Osteoblast (primary cell): ENCODE measurements at regions not wholly inside any gene's neighbourhood (a gene's known extent, or its start where the extent isn't known, plus 50 kb on each side); places are given as distances from the start of the nearest gene placed in this dataset.

ENCODE experiments used
- DNase-seq: peaks from one replicate; pipeline ENCODE4 v3.0.0; 2011; ENCODE audit warnings: low spot score, mixed read lengths; ENCODE audit not compliant: insufficient read length; ENCODE audit errors: missing footprints
- H2AFZ ChIP-seq: 2 replicates; pipeline ENCODE4 v1.6.0; 2011; ENCODE audit warnings: mild to moderate bottlenecking, low read length
- H3K27ac ChIP-seq: 2 replicates; pipeline ENCODE4 v1.5.1; 2011; ENCODE audit warnings: mild to moderate bottlenecking, low read depth, low read length, moderate library complexity
- H3K27me3 ChIP-seq: 2 replicates; pipeline ENCODE4 v1.6.0; 2012; ENCODE audit warnings: mild to moderate bottlenecking, control low read depth, inconsistent platforms, low read length, moderate library complexity; ENCODE audit not compliant: insufficient read depth
- H3K36me3 ChIP-seq: 2 replicates; pipeline ENCODE4 v1.5.1; 2011; ENCODE audit warnings: mild to moderate bottlenecking, low read length, control low read depth, moderate library complexity; ENCODE audit not compliant: insufficient read depth
- H3K4me1 ChIP-seq: 2 replicates; pipeline ENCODE4 v1.5.1; 2011; ENCODE audit warnings: mild to moderate bottlenecking, low read length, control low read depth, moderate library complexity; ENCODE audit not compliant: insufficient read depth
- H3K4me2 ChIP-seq: 2 replicates; pipeline ENCODE4 v1.6.0; 2011; ENCODE audit warnings: mild to moderate bottlenecking, low read length; ENCODE audit not compliant: insufficient read depth
- H3K4me3 ChIP-seq: fragments of 200-600 bp; sonication (generic); 3 replicates; pipeline ENCODE4 v1.5.1; 2012; ENCODE audit warnings: mild to moderate bottlenecking, low read length, inconsistent platforms; ENCODE audit not compliant: insufficient read depth
- H3K79me2 ChIP-seq: 2 replicates; pipeline ENCODE4 v1.6.0; 2012; ENCODE audit warnings: mild to moderate bottlenecking, low read length, control low read depth, inconsistent platforms; ENCODE audit not compliant: insufficient read depth
- H3K9me3 ChIP-seq: 2 replicates; pipeline ENCODE4 v1.5.1; 2011; ENCODE audit warnings: low read depth, low read length, control low read depth
- H4K20me1 ChIP-seq: 2 replicates; pipeline ENCODE4 v1.6.0; 2012; ENCODE audit warnings: mild to moderate bottlenecking, low read length, control low read depth; ENCODE audit not compliant: insufficient read depth
- CTCF ChIP-seq: IDR thresholded peaks from 2 replicates; pipeline ENCODE4 v1.5.1; 2011; ENCODE audit warnings: mild to moderate bottlenecking, low read depth, low read length, moderate library complexity; ENCODE audit errors: extremely low read depth

GRCh38 chr10:46227936-46228562, 58.7 kb upstream of the ANTXRL start:
- DNase-seq: no peak
- H3K4me1 ChIP-seq: no peaks in the 10 kb centered on the region
- H2AFZ ChIP-seq: no peak overlapping the region
- no peaks in the 10 kb centered on the region for H3K9me3 ChIP-seq
- TF ChIP-seq CTCF: no peak
- no peaks in the 10 kb centered on the region for H3K36me3 ChIP-seq
- no peaks in the 10 kb centered on the region for H3K79me2 ChIP-seq
- H4K20me1 ChIP-seq: no peaks in the 10 kb centered on the region
- H3K4me2 ChIP-seq: no peak overlapping the region
- H3K27me3 ChIP-seq: no peaks in the 10 kb centered on the region
- no peak overlapping the region for H3K4me3 ChIP-seq
- no peak overlapping the region for H3K27ac ChIP-seq

DNA sequence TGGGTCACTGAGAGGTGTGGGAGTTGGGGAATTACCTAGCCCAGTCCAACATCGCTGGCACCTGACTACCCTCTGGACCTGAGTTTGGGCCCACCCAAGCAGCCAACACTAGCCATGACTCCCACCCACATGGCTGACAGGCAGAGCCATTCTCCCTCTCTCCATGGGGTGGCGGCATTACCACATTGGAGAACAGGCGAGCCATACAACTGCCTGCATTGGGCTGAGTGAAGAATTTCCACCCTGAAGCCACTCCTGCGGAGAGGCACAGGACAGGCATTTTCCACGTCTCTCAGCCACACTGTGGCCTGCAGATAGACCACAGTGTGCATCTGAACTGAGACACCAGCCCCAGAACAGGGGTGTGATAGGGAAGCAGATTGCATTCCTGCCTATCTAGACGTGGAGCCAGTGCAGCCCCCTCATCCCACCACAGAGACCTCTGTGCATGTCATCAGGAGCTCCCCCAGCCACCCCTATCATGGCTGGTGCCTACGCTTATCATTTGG, 58.2 kb upstream of the ANTXRL start:
- H2AFZ ChIP-seq: no peak overlapping the region
- no peak overlapping the region for H3K27ac ChIP-seq
- H3K4me1 ChIP-seq: no peaks in the 10 kb centered on the region
- no peaks in the 10 kb centered on the region for H3K36me3 ChIP-seq
- no peak overlapping the region for H3K4me2 ChIP-seq
- DNase-seq: peak; percentile 90
- no peaks in the 10 kb centered on the region for H3K79me2 ChIP-seq
- H4K20me1 ChIP-seq: no peaks in the 10 kb centered on the region
- H3K4me3 ChIP-seq: no peak overlapping the region
- H3K27me3 ChIP-seq: no peaks in the 10 kb centered on the region
- peak; percentile 86 for TF ChIP-seq CTCF
- no peaks in the 10 kb centered on the region for H3K9me3 ChIP-seq

- TF ChIP-seq CTCF: peak; percentile 53
- no peak overlapping the region for H2AFZ ChIP-seq
- no peaks in the 10 kb centered on the region for H3K4me1 ChIP-seq
Measured at GRCh38 chr10:46229144-46229563, 57.6 kb upstream of the ANTXRL start.

GRCh38 chr10:46230615-46231014, 56.2 kb upstream of the ANTXRL start:
- Histone ChIP-seq H3K27ac (no peak overlapping the region), H3K36me3 (no peaks in the 10 kb centered on the region), H2AFZ (no peak overlapping the region), H3K27me3 (no peaks in the 10 kb centered on the region), H3K4me1 (no peaks in the 10 kb centered on the region), H3K79me2 (no peaks in the 10 kb centered on the region), H3K9me3 (no peaks in the 10 kb centered on the region), H3K4me2 (no peak overlapping the region), H4K20me1 (no peaks in the 10 kb centered on the region), H3K4me3 (no peak overlapping the region)
- TF ChIP-seq CTCF: no peak
- DNase-seq: no peak

More at GRCh38 chr10:46229144-46229563, 57.6 kb upstream of the ANTXRL start:
- Histone ChIP-seq H3K79me2 (no peaks in the 10 kb centered on the region), H3K4me3 (no peak overlapping the region), H3K9me3 (no peaks in the 10 kb centered on the region), H3K36me3 (no peaks in the 10 kb centered on the region), H3K4me2 (no peak overlapping the region), H3K27ac (no peak overlapping the region), H4K20me1 (no peaks in the 10 kb centered on the region), H3K27me3 (no peaks in the 10 kb centered on the region)
- DNase-seq: no peak
